ENCODE measurements at regions not wholly inside any gene's neighbourhood (a gene's known extent, or its start where the extent isn't known, plus 50 kb on each side); places are given as distances from the start of the nearest gene placed in this dataset.

GRCh38 chr18:54717673-54718407 lies 110.4 kb upstream of the RAB27B start:
- DNase-seq, result peak; percentile 12

- DNase-seq, result no peak
Measured at GRCh38 chr18:54718408-54718773, 109.9 kb upstream of the RAB27B start.

- no peak for DNase-seq
Measured at GRCh38 chr18:54720620-54721019, 107.7 kb upstream of the RAB27B start.

GRCh38 chr18:54726143-54726542 lies 102.1 kb upstream of the RAB27B start:
- DNase-seq, result no peak

- no peak for DNase-seq
Measured at GRCh38 chr18:54734059-54734458, 94.2 kb upstream of the RAB27B start.

- DNase-seq, result no peak
Measured at GRCh38 chr18:54736981-54737380, 91.3 kb upstream of the RAB27B start.

GRCh38 chr18:54737986-54738385 lies 90.3 kb upstream of the RAB27B start:
- DNase-seq, result no peak

GRCh38 chr18:54739476-54739875 lies 88.8 kb upstream of the RAB27B start:
- no peak for DNase-seq

- no peak for DNase-seq
Measured at GRCh38 chr18:54740136-54740846, 88.0 kb upstream of the RAB27B start.

GRCh38 chr18:54742120-54742519 lies 86.2 kb upstream of the RAB27B start:
- DNase-seq, result no peak

- no peak for DNase-seq
Measured at GRCh38 chr18:54742659-54743604, 85.3 kb upstream of the RAB27B start.

- no peak for DNase-seq
Measured at GRCh38 chr18:54743605-54743995, 84.7 kb upstream of the RAB27B start.

- no peak for DNase-seq
Measured at GRCh38 chr18:54749291-54749690, 79.0 kb upstream of the RAB27B start.

- no peak for DNase-seq
Measured at GRCh38 chr18:54750350-54750749, 77.9 kb upstream of the RAB27B start.

- DNase-seq, result no peak
Measured at GRCh38 chr18:54752185-54752584, 76.1 kb upstream of the RAB27B start.

- no peak for DNase-seq
Measured at GRCh38 chr18:54755456-54755855, 72.8 kb upstream of the RAB27B start.

- no peak for DNase-seq
Measured at GRCh38 chr18:54762386-54762785, 65.9 kb upstream of the RAB27B start.

- no peak for DNase-seq
Measured at GRCh38 chr18:54764786-54765185, 63.5 kb upstream of the RAB27B start.

- no peak for DNase-seq
Measured at GRCh38 chr18:54765636-54766375, 62.5 kb upstream of the RAB27B start.

- DNase-seq, result no peak
Measured at GRCh38 chr18:54766634-54767033, 61.6 kb upstream of the RAB27B start.

- no peak for DNase-seq
Measured at GRCh38 chr18:54767098-54767497, 61.2 kb upstream of the RAB27B start.

GRCh38 chr18:54769526-54770464 lies 58.5 kb upstream of the RAB27B start:
- no peak for DNase-seq

Measured in stimulated activated naive CD4-positive, alpha-beta T cell treated with Interleukin-2 at 50 U/mL for 16 hours (primary cell).